ENCODE measurements at regions not wholly inside any gene's neighbourhood (a gene's known extent, or its start where the extent isn't known, plus 50 kb on each side); places are given as distances from the start of the nearest gene placed in this dataset.

GRCh38 chr11:121801394-121801748 lies 314.6 kb downstream of the BLID start:
- TF ChIP-seq CTCF (conservative IDR thresholded peaks at IDR 0.05; ENCODE audit: low read length) (no peak), EZH2phosphoT487 (IDR thresholded peaks at IDR 0.05; ENCODE audit: borderline replicate concordance, low read depth, low read length) (no peak)
